Tibial nerve (tissue), 4 donors: ENCODE measurements at regions not wholly inside any gene's neighbourhood (a gene's known extent, or its start where the extent isn't known, plus 50 kb on each side); places are given as distances from the start of the nearest gene placed in this dataset.

Source experiments
- DNase-seq, 2 donors: peaks; one replicate each; pipeline ENCODE4 v3.0.0-alpha.2; 2019; ENCODE audit warnings: low spot score in 2 of 2
- H3K27ac ChIP-seq, 4 donors: fragments of 200-600 bp; sonication (generic) in 3 of 4; one replicate each; pipeline ENCODE4 v1.5.1; 2017 to 2019; ENCODE audit warnings: mild to moderate bottlenecking in 1 of 4
- H3K27me3 ChIP-seq, 2 donors: fragments of 200-600 bp; sonication (generic) in 1 of 2; one replicate each; pipeline versions ENCODE4 v1.5.1 to v1.6.0; 2017 to 2019
- H3K36me3 ChIP-seq, 3 donors: fragments of 200-600 bp; sonication (generic); one replicate each; pipeline ENCODE4 v1.5.1; 2018 to 2019
- H3K4me1 ChIP-seq, 4 donors: fragments of 200-600 bp; sonication (generic) in 3 of 4; one replicate each; pipeline ENCODE4 v1.5.1; 2017 to 2019
- H3K4me3 ChIP-seq, 4 donors: fragments of 200-600 bp; sonication (generic) in 3 of 4; one replicate each; pipeline ENCODE4 v1.5.1; 2017 to 2019; ENCODE audit warnings: mild to moderate bottlenecking in 1 of 4, moderate library complexity in 1 of 4
- H3K9me3 ChIP-seq, 4 donors: fragments of 200-600 bp; sonication (generic) in 3 of 4; one replicate each; pipeline ENCODE4 v1.5.1; 2017 to 2019
- CTCF ChIP-seq, 5 experiments: fragments of 200-600 bp in 3 of 5; fragments of 450-650 bp in 2 of 5; sonication (generic) in 3 of 5; IDR thresholded peaks; one replicate each; pipeline ENCODE4 v1.5.1; 2016 to 2019; ENCODE audit warnings: antibody characterized with exemption in 5 of 5, mild to moderate bottlenecking in 3 of 5, moderate library complexity in 2 of 5
- EP300 ChIP-seq, 2 donors: sonication (generic); formaldehyde crosslinking; IDR thresholded peaks; one replicate each; pipeline ENCODE4 v1.6.1; 2017; ENCODE audit warnings: antibody characterized with exemption in 2 of 2, mild to moderate bottlenecking in 1 of 2
- POLR2A ChIP-seq, 2 donors: fragments of 450-650 bp; IDR thresholded peaks; one replicate each; pipeline ENCODE4 v1.6.1; 2017; ENCODE audit warnings: antibody characterized with exemption in 2 of 2, mild to moderate bottlenecking in 2 of 2, moderate library complexity in 2 of 2
- WGBS, 2 donors: methylation state at CpG; one replicate each; pipeline ENCODE4 v1.1.5; 2018; 5-methylcytosine and 5-hydroxymethylcytosine counted together

GRCh38 chr13:38617936-38618335, 68.9 kb upstream of the FREM2 start:
- no peaks in the 10 kb centered on the region for H3K36me3 ChIP-seq
- no peak overlapping the region for H3K4me3 ChIP-seq
- H3K27me3 ChIP-seq = no peaks in the 10 kb centered on the region
- no peak for DNase-seq
- TF ChIP-seq CTCF (IDR thresholded peaks at IDR 0.05) (no peak), POLR2A (IDR thresholded peaks at IDR 0.05) (no peak), EP300 (IDR thresholded peaks at IDR 0.05) (no peak)
- no peaks in the 10 kb centered on the region for H3K4me1 ChIP-seq
- WGBS, 2 donors = 49 to 53% methylated on average over 1 of the region's 1 CpG
- H3K27ac ChIP-seq = no peak overlapping the region
- no peaks in the 10 kb centered on the region for H3K9me3 ChIP-seq

GRCh38 chr13:38618336-38618735, 68.5 kb upstream of the FREM2 start:
- no peaks in the 10 kb centered on the region for H3K4me1 ChIP-seq
- DNase-seq = no peak

GRCh38 chr13:38618881-38619280, 68.0 kb upstream of the FREM2 start:
- H3K27me3 ChIP-seq = no peaks in the 10 kb centered on the region
- no peak for TF ChIP-seq EP300 (IDR thresholded peaks at IDR 0.05)
- TF ChIP-seq POLR2A (IDR thresholded peaks at IDR 0.05) = no peak
- TF ChIP-seq CTCF (IDR thresholded peaks at IDR 0.05) = no peak
- no peaks in the 10 kb centered on the region for H3K36me3 ChIP-seq
- H3K4me3 ChIP-seq = no peak overlapping the region
- H3K4me1 ChIP-seq = no peaks in the 10 kb centered on the region
- H3K9me3 ChIP-seq = no peaks in the 10 kb centered on the region
- 68 to 72% methylated on average over 1 of the region's 1 CpG for WGBS, 2 donors
- no peak for DNase-seq
- H3K27ac ChIP-seq = no peak overlapping the region

More at GRCh38 chr13:38618336-38618735, 68.5 kb upstream of the FREM2 start:
- no peak for TF ChIP-seq EP300 (IDR thresholded peaks at IDR 0.05)
- TF ChIP-seq POLR2A (IDR thresholded peaks at IDR 0.05) = no peak
- no peak for TF ChIP-seq CTCF (IDR thresholded peaks at IDR 0.05)
- H3K27me3 ChIP-seq = no peaks in the 10 kb centered on the region
- H3K36me3 ChIP-seq = no peaks in the 10 kb centered on the region
- no peak overlapping the region for H3K27ac ChIP-seq
- no peak overlapping the region for H3K4me3 ChIP-seq
- WGBS, 2 donors = 77 to 81% methylated on average over 3 of the region's 3 CpGs
- H3K9me3 ChIP-seq = no peaks in the 10 kb centered on the region

- Histone ChIP-seq H3K4me3 (no peak overlapping the region), H3K27me3 (no peaks in the 10 kb centered on the region), H3K27ac (no peak overlapping the region), H3K4me1 (no peaks in the 10 kb centered on the region), H3K36me3 (no peaks in the 10 kb centered on the region), H3K9me3 (no peaks in the 10 kb centered on the region)
- no peak for DNase-seq
- 62 to 77% methylated on average over 4 of the region's 4 CpGs for WGBS, 2 donors
- no peak for TF ChIP-seq EP300 (IDR thresholded peaks at IDR 0.05)
- TF ChIP-seq CTCF (IDR thresholded peaks at IDR 0.05) = no peak
- no peak for TF ChIP-seq POLR2A (IDR thresholded peaks at IDR 0.05)
Measured at GRCh38 chr13:38620876-38621275, 66.0 kb upstream of the FREM2 start.

- Histone ChIP-seq H3K4me1 (no peaks in the 10 kb centered on the region), H3K27me3 (no peaks in the 10 kb centered on the region), H3K4me3 (no peak overlapping the region), H3K36me3 (no peaks in the 10 kb centered on the region), H3K27ac (no peak overlapping the region), H3K9me3 (no peaks in the 10 kb centered on the region)
- no peak for DNase-seq
- TF ChIP-seq EP300 (IDR thresholded peaks at IDR 0.05) (no peak), POLR2A (IDR thresholded peaks at IDR 0.05) (no peak), CTCF (IDR thresholded peaks at IDR 0.05) (no peak)
- 41 to 52% methylated on average over 10 of the region's 10 CpGs for WGBS, 2 donors
Measured at GRCh38 chr13:38624822-38625221, 62.1 kb upstream of the FREM2 start.
